GM12878 (cell line): ENCODE measurements at regions not wholly inside any gene's neighbourhood (a gene's known extent, or its start where the extent isn't known, plus 50 kb on each side); places are given as distances from the start of the nearest gene placed in this dataset.

Source experiments
- ATAC-seq: fragments of 200-7000 bp; cut with Tn5 transposase; 3 replicates; pipeline ENCODE4 v1.9.1; 2020; ENCODE audit warnings: mild to moderate bottlenecking, moderate library complexity
- BruUV-seq: library from RNA; stranded (reverse); fragments of 400-500 nt; replicated peaks from 2 replicates; lab custom pipeline; 2021; lab: Mats Ljungman, UMichigan
- CTCF ChIA-PET: fragments of 300-600 bp; sonication (Branson Sonifier 250); formaldehyde crosslinking; extraction: SDS; loops from one replicate; lab custom pipeline; 2021; ENCODE audit warnings: inconsistent platforms; lab: Yijun Ruan, JAX
- POLR2A ChIA-PET: fragments of 350-600 bp; formaldehyde crosslinking; extraction: SDS; loops from one replicate; lab custom pipeline; 2021; ENCODE audit warnings: inconsistent platforms; lab: Charles Lee
- RAD21 ChIA-PET: fragments of 300-600 bp; sonication (Branson Sonifier 250); formaldehyde crosslinking; loops from one replicate; lab custom pipeline; 2023; ENCODE audit warnings: antibody characterized with exemption; ENCODE audit not compliant: unreplicated experiment; lab: Charles Lee
- SMC1A ChIA-PET: fragments of 300-600 bp; sonication (Branson Sonifier 250); formaldehyde crosslinking; loops from one replicate; lab custom pipeline; 2023; ENCODE audit not compliant: unreplicated experiment, uncharacterized antibody; lab: Charles Lee
- DNase-seq: peaks from one replicate; pipeline ENCODE4 v3.0.0-alpha.2; 2011; ENCODE audit warnings: low read depth, low spot score
- FAIRE-seq: peaks from 3 replicates; lab custom pipeline; 2011; peaks lifted over from hg19 to GRCh38; lab: Jason Lieb, UNC
- H2AFZ ChIP-seq: 2 replicates; pipeline ENCODE4 v1.6.0; 2011; ENCODE audit warnings: low read depth, low read length, control low read depth; ENCODE audit not compliant: control insufficient read depth
- H3K27ac ChIP-seq: 2 replicates; pipeline ENCODE4 v1.5.1; 2011; ENCODE audit warnings: control low read depth; ENCODE audit not compliant: control insufficient read depth, insufficient read depth
- H3K27me3 ChIP-seq, 2 experiments: replicated peaks in 1 of 2; 2 replicates each; pipeline versions ENCODE4 v1.6.0 to v1.6.1; 2011; ENCODE audit warnings: low read length in 1 of 2; ENCODE audit not compliant: control insufficient read depth in 2 of 2, insufficient read depth in 2 of 2
- H3K36me3 ChIP-seq, 2 experiments: 2 replicates each; pipeline ENCODE4 v1.5.1; 2011; ENCODE audit warnings: low read length in 1 of 2; ENCODE audit not compliant: control insufficient read depth in 2 of 2, insufficient read depth in 2 of 2
- H3K4me1 ChIP-seq: 2 replicates; pipeline ENCODE4 v1.6.1; 2011; ENCODE audit warnings: mild to moderate bottlenecking, low read length, moderate library complexity, mixed read lengths; ENCODE audit not compliant: control insufficient read depth, insufficient read depth
- H3K4me2 ChIP-seq: 2 replicates; pipeline ENCODE4 v1.6.0; 2011; ENCODE audit warnings: control low read depth; ENCODE audit not compliant: control insufficient read depth, insufficient read depth
- H3K4me3 ChIP-seq: fragments of 200-600 bp; sonication (generic); 2 replicates; pipeline ENCODE4 v1.5.1; 2016
- H3K79me2 ChIP-seq: 2 replicates; pipeline ENCODE4 v1.6.0; 2011; ENCODE audit warnings: low read length; ENCODE audit not compliant: control insufficient read depth, insufficient read depth
- H3K9ac ChIP-seq: 2 replicates; pipeline ENCODE4 v1.8.0; 2011; ENCODE audit warnings: low read length, control low read depth, mixed read lengths; ENCODE audit not compliant: control insufficient read depth, insufficient read depth
- H3K9me3 ChIP-seq: replicated peaks from 3 replicates; pipeline ENCODE4 v1.5.1; 2011; ENCODE audit warnings: mild to moderate bottlenecking, low read length; ENCODE audit not compliant: control insufficient read depth, insufficient read depth
- H4K20me1 ChIP-seq: 2 replicates; pipeline ENCODE4 v1.6.0; 2011; ENCODE audit not compliant: control insufficient read depth, insufficient read depth
- BACH1 ChIP-seq: fragments of 450-650 bp; IDR thresholded peaks from 2 replicates; pipeline ENCODE4 v1.6.1; 2017; ENCODE audit warnings: mild to moderate bottlenecking, borderline replicate concordance
- FOXM1 ChIP-seq: IDR thresholded peaks from 2 replicates; pipeline ENCODE4 v1.6.1; 2012; ENCODE audit warnings: low read depth, mild to moderate bottlenecking, inconsistent platforms, low read length, moderate library complexity
- POLR2AphosphoS2 ChIP-seq: IDR thresholded peaks from 2 replicates; pipeline ENCODE4 v1.6.1; 2011; ENCODE audit warnings: low read depth, mild to moderate bottlenecking, low read length, improper control_type of control experiment, moderate library complexity
- RAD21 ChIP-seq: IDR thresholded peaks from 2 replicates; pipeline ENCODE4 v1.6.1; 2011; ENCODE audit warnings: mild to moderate bottlenecking, low read depth, low read length, moderate library complexity; ENCODE audit not compliant: insufficient read depth
- RUNX3 ChIP-seq: IDR thresholded peaks from 2 replicates; pipeline ENCODE4 v1.6.1; 2012; ENCODE audit warnings: low read length, inconsistent platforms
- SMC3 ChIP-seq: IDR thresholded peaks from 2 replicates; pipeline ENCODE4 v1.6.1; 2011; ENCODE audit warnings: low read length, improper control_type of control experiment, borderline replicate concordance
- TBL1XR1 ChIP-seq: IDR thresholded peaks from 2 replicates; pipeline ENCODE4 v1.6.1; 2012; ENCODE audit warnings: low read depth, low read length, improper control_type of control experiment
- YY1 ChIP-seq: IDR thresholded peaks from 2 replicates; pipeline ENCODE4 v1.6.1; 2011; ENCODE audit warnings: low read depth, mild to moderate bottlenecking, low read length
- ZNF384 ChIP-seq: IDR thresholded peaks from 2 replicates; pipeline ENCODE4 v1.6.1; 2012; ENCODE audit warnings: low read depth, mild to moderate bottlenecking, low read length, improper control_type of control experiment, borderline replicate concordance
- WGBS: methylation state at CpG from one replicate; pipeline ENCODE4 v1.1.6; 2016; ENCODE audit warnings: low lambda C conversion rate; ENCODE audit not compliant: insufficient replicate concordance, insufficient coverage; ENCODE audit errors: missing lambda C conversion rate; 5-methylcytosine and 5-hydroxymethylcytosine counted together
- in situ Hi-C: fragments of 300-500 bp; cut with MboI; formaldehyde crosslinking; loops from 9 replicates; pipeline ENCODE4 v1.14.3; 2018; ENCODE audit warnings: mixed read lengths
- intact Hi-C: fragments of 100-400 bp; cut with micrococcal nuclease; formaldehyde crosslinking; loops from one replicate; pipeline ENCODE4 v1.14.2; 2022; ENCODE audit not compliant: unreplicated experiment
- TF ChIP-seq, protein P1 (sequence below): fragments of 450-650 bp; IDR thresholded peaks from 2 replicates; pipeline ENCODE4 v1.6.1; 2017; ENCODE audit warnings: mild to moderate bottlenecking, low read depth, inconsistent platforms; ENCODE audit not compliant: poor library complexity, severe bottlenecking
- TF ChIP-seq, protein P2 (sequence below), 3 experiments: IDR thresholded peaks in 2 of 3; conservative IDR thresholded peaks in 1 of 3; 2 replicates each; pipeline ENCODE4 v1.5.1; 2011; ENCODE audit warnings: low read depth in 3 of 3, low read length in 3 of 3, mild to moderate bottlenecking in 3 of 3, control low read depth in 2 of 3, moderate library complexity in 2 of 3, inconsistent platforms in 1 of 3, mixed read lengths in 1 of 3; ENCODE audit not compliant: control insufficient read depth in 2 of 3, insufficient read depth in 1 of 3; ENCODE audit errors: extremely low read depth in 1 of 3

DNA sequence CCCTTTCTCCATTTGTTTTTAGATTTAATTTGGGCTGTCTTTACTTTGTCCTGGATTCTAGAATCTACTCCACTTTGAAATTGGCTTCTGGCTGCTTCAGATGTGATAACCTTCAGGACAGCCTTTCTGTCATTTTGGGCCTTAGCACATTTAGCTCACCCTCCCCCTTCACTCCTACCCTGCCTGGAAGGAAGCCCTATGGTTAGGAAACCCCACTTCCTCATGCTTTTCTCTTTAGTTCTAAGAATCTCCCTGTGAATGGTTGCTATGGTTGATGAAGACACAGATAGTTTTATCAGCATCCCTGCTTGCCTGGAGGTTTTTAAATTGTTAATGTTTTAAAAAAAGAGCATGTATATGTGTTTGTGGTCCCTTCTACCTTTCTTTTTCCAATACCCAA, 100.7 kb upstream of the PTPN13 start (continued):
- no peak for TF ChIP-seq TBL1XR1

DNA sequence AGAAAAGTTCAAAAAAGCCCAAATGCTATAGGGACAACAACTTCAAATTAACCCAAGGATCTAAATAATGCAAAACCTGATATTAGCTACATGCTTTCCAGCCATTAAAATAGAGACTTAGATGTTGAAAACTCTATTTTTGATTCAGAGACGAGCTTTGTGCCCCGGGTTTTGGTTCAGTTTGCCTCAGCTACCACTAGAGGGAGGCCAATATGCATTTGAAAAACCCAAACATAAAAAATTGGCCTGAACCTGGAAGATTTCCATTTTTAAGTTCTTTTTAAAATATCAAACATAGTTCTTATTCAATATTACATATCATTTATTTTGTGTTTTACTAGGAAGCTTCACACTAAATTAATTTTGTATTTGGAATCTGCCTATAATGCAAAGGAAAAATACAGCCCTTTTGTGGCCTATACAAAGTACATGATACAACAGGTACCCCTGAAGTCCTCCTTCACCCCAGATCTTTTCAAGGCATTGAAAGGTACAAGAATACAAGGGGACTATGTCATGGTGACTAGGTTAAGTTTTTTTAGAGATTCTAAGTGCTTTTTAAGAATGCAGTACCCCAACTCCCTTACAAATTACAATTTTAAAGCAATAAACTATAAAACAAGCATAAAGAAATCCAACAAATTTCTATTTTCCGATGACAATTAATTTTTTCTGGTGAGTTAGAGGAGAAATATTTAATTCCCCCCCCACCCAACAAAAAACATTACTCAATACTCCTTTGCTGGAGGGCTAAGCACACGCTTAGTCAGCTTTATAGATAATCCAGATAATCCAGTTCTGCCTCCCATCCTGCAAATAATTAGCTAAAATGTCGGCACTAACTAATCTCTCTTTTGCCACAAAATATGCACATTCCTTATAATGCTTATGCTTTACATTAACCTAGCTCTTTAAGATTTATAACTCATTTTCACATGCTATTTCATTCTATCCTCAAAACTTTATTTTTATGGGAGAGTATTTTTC, 97.7 kb upstream of the PTPN13 start:
- intact Hi-C loops (loop anchor here (1.0 to 10.0 kb wide), 7 partner anchors 186 to 741 kb away; no protein-coding TSS in a partner anchor), in situ Hi-C loops (loop anchor here (5.0 to 10.0 kb wide), 2 partner anchors 401 to 738 kb away; no protein-coding TSS in a partner anchor)
- DNase-seq (no peak), FAIRE-seq (no peak), ATAC-seq (peak; percentile 23; the same call in 1 of the 3 replicates)
- H3K27me3 ChIP-seq: no peaks in the 10 kb centered on the region
- H2AFZ ChIP-seq: no peak overlapping the region
- CTCF ChIA-PET: interaction anchor here (0.7 to 9.4 kb wide), 84 partner anchors 9 to 814 kb away, joined by 3 to 307 read pairs (median 4); partner anchors contain the start of genes C4orf36 and PTPN13
- no TSS peak for BruUV-seq
- no peaks in the 10 kb centered on the region for H3K79me2 ChIP-seq
- no peak overlapping the region for H3K4me3 ChIP-seq
- no peaks in the 10 kb centered on the region for H3K9me3 ChIP-seq
- H3K4me1 ChIP-seq: no peaks in the 10 kb centered on the region
- 17% methylated on average over 5 of the region's 5 CpGs for WGBS
- SMC1A ChIA-PET: interaction anchor here (0.6 to 9.1 kb wide), 64 partner anchors 8 to 739 kb away, joined by 3 to 190 read pairs (median 5); partner anchors contain the start of genes C4orf36 and PTPN13
- TF ChIP-seq RUNX3 (peak; percentile 9; the same call in 1 of the 2 replicates), RAD21 (peak; percentile 94), BACH1 (no peak), POLR2AphosphoS2 (no peak), ZNF384 (0 out of 2 replicates have a peak, but pooled peaks have one; percentile 31), YY1 (0 out of 2 replicates have a peak, but pooled peaks have one; percentile 44), FOXM1 (peak; percentile 24; the same call in 1 of the 2 replicates), SMC3 (peak; percentile 82)
- TF ChIP-seq, protein P1, sequence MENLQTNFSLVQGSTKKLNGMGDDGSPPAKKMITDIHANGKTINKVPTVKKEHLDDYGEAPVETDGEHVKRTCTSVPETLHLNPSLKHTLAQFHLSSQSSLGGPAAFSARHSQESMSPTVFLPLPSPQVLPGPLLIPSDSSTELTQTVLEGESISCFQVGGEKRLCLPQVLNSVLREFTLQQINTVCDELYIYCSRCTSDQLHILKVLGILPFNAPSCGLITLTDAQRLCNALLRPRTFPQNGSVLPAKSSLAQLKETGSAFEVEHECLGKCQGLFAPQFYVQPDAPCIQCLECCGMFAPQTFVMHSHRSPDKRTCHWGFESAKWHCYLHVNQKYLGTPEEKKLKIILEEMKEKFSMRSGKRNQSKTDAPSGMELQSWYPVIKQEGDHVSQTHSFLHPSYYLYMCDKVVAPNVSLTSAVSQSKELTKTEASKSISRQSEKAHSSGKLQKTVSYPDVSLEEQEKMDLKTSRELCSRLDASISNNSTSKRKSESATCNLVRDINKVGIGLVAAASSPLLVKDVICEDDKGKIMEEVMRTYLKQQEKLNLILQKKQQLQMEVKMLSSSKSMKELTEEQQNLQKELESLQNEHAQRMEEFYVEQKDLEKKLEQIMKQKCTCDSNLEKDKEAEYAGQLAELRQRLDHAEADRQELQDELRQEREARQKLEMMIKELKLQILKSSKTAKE: peak; percentile 74
- TF ChIP-seq, protein P2, sequence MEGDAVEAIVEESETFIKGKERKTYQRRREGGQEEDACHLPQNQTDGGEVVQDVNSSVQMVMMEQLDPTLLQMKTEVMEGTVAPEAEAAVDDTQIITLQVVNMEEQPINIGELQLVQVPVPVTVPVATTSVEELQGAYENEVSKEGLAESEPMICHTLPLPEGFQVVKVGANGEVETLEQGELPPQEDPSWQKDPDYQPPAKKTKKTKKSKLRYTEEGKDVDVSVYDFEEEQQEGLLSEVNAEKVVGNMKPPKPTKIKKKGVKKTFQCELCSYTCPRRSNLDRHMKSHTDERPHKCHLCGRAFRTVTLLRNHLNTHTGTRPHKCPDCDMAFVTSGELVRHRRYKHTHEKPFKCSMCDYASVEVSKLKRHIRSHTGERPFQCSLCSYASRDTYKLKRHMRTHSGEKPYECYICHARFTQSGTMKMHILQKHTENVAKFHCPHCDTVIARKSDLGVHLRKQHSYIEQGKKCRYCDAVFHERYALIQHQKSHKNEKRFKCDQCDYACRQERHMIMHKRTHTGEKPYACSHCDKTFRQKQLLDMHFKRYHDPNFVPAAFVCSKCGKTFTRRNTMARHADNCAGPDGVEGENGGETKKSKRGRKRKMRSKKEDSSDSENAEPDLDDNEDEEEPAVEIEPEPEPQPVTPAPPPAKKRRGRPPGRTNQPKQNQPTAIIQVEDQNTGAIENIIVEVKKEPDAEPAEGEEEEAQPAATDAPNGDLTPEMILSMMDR (IDR thresholded peaks at IDR 0.05 in 2 of 3, conservative IDR thresholded peaks at IDR 0.05 in 1 of 3; ENCODE audit: control insufficient read depth in 2 of 3, extremely low read depth in 1 of 3, insufficient read depth in 1 of 3, low read depth in 3 of 3, low read length in 3 of 3): peak; percentile 74 to 83 (median 81)
- H4K20me1 ChIP-seq: no peaks in the 10 kb centered on the region
- RAD21 ChIA-PET: interaction anchor here (0.6 to 8.5 kb wide), 41 partner anchors 9 to 996 kb away, joined by 3 to 177 read pairs (median 5); partner anchors contain the start of genes AFF1, C4orf36, PTPN13 and SLC10A6
- H3K27ac ChIP-seq: no peak overlapping the region
- H3K9ac ChIP-seq: no peak overlapping the region
- no peak overlapping the region for H3K4me2 ChIP-seq
- POLR2A ChIA-PET: interaction anchor here (0.7 to 2.3 kb wide), 3 partner anchors 25 to 652 kb away, joined by 3 to 10 read pairs (median 4); no protein-coding TSS in a partner anchor
- no peaks in the 10 kb centered on the region for H3K36me3 ChIP-seq
